GM19463 (cell line): ENCODE measurements at regions not wholly inside any gene's neighbourhood (a gene's known extent, or its start where the extent isn't known, plus 50 kb on each side); places are given as distances from the start of the nearest gene placed in this dataset.
"Not testable (repeated sequence)": the region's sequence is repeated elsewhere in the genome, so short reads cannot be mapped to it uniquely, and the experiment has no call there.

ENCODE experiments used
- ATAC-seq: cut with Tn5 transposase; IDR thresholded peaks from one replicate; pipeline ENCODE4 v1.9.1; 2021; ENCODE audit warnings: mild to moderate bottlenecking, moderate library complexity; ENCODE audit not compliant: unreplicated experiment

- ATAC-seq: no peak
These were observed 57.5 kb upstream of the PLPPR5 start for GRCh38 chr1:99062192-99062591.

GRCh38 chr1:99069146-99069545 is 64.5 kb upstream of the PLPPR5 start:
- ATAC-seq: no peak

GRCh38 chr1:99078529-99078928 is 73.9 kb upstream of the PLPPR5 start:
- not testable (repeated sequence) for ATAC-seq

GRCh38 chr1:99082366-99082765 is 77.7 kb upstream of the PLPPR5 start:
- ATAC-seq: no peak

GRCh38 chr1:99083338-99083737 is 78.7 kb upstream of the PLPPR5 start:
- ATAC-seq: no peak

- ATAC-seq: no peak
These were observed 79.9 kb upstream of the PLPPR5 start for GRCh38 chr1:99084562-99084961.

GRCh38 chr1:99086057-99086456 is 81.4 kb upstream of the PLPPR5 start:
- ATAC-seq: no peak

- ATAC-seq: no peak
These were observed 93.9 kb upstream of the PLPPR5 start for GRCh38 chr1:99098589-99098988.

GRCh38 chr1:99106274-99106673 is 101.6 kb upstream of the PLPPR5 start:
- no peak for ATAC-seq

GRCh38 chr1:99107680-99108079 is 103.0 kb upstream of the PLPPR5 start:
- no peak for ATAC-seq

- no peak for ATAC-seq
These were observed 105.7 kb upstream of the PLPPR5 start for GRCh38 chr1:99110140-99111041.

GRCh38 chr1:99115231-99115630 is 110.6 kb upstream of the PLPPR5 start:
- ATAC-seq: no peak

- no peak for ATAC-seq
These were observed 114.5 kb upstream of the PLPPR5 start for GRCh38 chr1:99119188-99119587.

- no peak for ATAC-seq
These were observed 117.4 kb upstream of the PLPPR5 start for GRCh38 chr1:99122039-99122438.

GRCh38 chr1:99123936-99124335 is 119.3 kb upstream of the PLPPR5 start:
- ATAC-seq: no peak

- ATAC-seq: no peak
These were observed 126.9 kb upstream of the PLPPR5 start for GRCh38 chr1:99131546-99131945.

- no peak for ATAC-seq
These were observed 129.3 kb upstream of the PLPPR5 start for GRCh38 chr1:99133756-99134500.

- ATAC-seq: no peak
These were observed 126.6 kb upstream of the PLPPR4 start for GRCh38 chr1:99137554-99138206.

GRCh38 chr1:99139876-99140275 is 124.4 kb upstream of the PLPPR4 start:
- no peak for ATAC-seq

- ATAC-seq: no peak
These were observed 118.0 kb upstream of the PLPPR4 start for GRCh38 chr1:99146129-99146848.

- no peak for ATAC-seq
These were observed 114.3 kb upstream of the PLPPR4 start for GRCh38 chr1:99149952-99150351.
